Liver (tissue), 3 donors: ENCODE measurements at regions not wholly inside any gene's neighbourhood (a gene's known extent, or its start where the extent isn't known, plus 50 kb on each side); places are given as distances from the start of the nearest gene placed in this dataset.

Experiments
- ATF3 ChIP-seq: IDR thresholded peaks from 2 replicates; pipeline ENCODE4 v1.6.1; 2016; ENCODE audit warnings: antibody characterized with exemption
- CTCF ChIP-seq: fragments of 150-350 bp; IDR thresholded peaks from 2 replicates; pipeline ENCODE4 v1.5.1; 2017; ENCODE audit warnings: improper control_type of control experiment, low read depth, low read length; ENCODE audit not compliant: missing input control
- EGR1 ChIP-seq, 2 donors: IDR thresholded peaks; 2 replicates each; pipeline ENCODE4 v1.6.1; 2016 to 2018; ENCODE audit warnings: antibody characterized with exemption in 2 of 2, low read depth in 2 of 2
- FOXA1 ChIP-seq: IDR thresholded peaks from 2 replicates; pipeline ENCODE4 v1.6.1; 2016; ENCODE audit warnings: antibody characterized with exemption
- GABPA ChIP-seq, 2 donors: IDR thresholded peaks in 1 of 2; conservative IDR thresholded peaks in 1 of 2; 2 replicates each; pipeline ENCODE4 v1.6.1; 2016; ENCODE audit warnings: antibody characterized with exemption in 2 of 2, mild to moderate bottlenecking in 1 of 2, moderate library complexity in 1 of 2
- HNF4A ChIP-seq, 2 donors: conservative IDR thresholded peaks; 2 replicates each; pipeline ENCODE4 v1.6.1; 2016; ENCODE audit warnings: antibody characterized with exemption in 2 of 2, mild to moderate bottlenecking in 2 of 2
- HNF4G ChIP-seq: IDR thresholded peaks from 2 replicates; pipeline ENCODE4 v1.6.1; 2016; ENCODE audit warnings: antibody characterized with exemption
- RAD21 ChIP-seq, 2 donors: IDR thresholded peaks; 2 replicates each; pipeline ENCODE4 v1.6.1; 2016; ENCODE audit warnings: antibody characterized with exemption in 2 of 2, mild to moderate bottlenecking in 2 of 2
- REST ChIP-seq: IDR thresholded peaks from 2 replicates; pipeline ENCODE4 v1.6.1; 2016; ENCODE audit warnings: antibody characterized with exemption, mild to moderate bottlenecking
- SP1 ChIP-seq: IDR thresholded peaks from 2 replicates; pipeline ENCODE4 v1.6.1; 2018; ENCODE audit warnings: antibody characterized with exemption, mild to moderate bottlenecking
- TAF1 ChIP-seq: conservative IDR thresholded peaks from 2 replicates; pipeline ENCODE4 v1.6.1; 2016; ENCODE audit warnings: antibody characterized with exemption, mild to moderate bottlenecking
- YY1 ChIP-seq: IDR thresholded peaks from 2 replicates; pipeline ENCODE4 v1.6.1; 2016; ENCODE audit warnings: antibody characterized with exemption, mild to moderate bottlenecking
- ZBTB33 ChIP-seq: IDR thresholded peaks from 2 replicates; pipeline ENCODE4 v1.6.1; 2016; ENCODE audit warnings: antibody characterized with exemption
- TF ChIP-seq, protein P1 (sequence below): IDR thresholded peaks from 2 replicates; pipeline ENCODE4 v1.6.1; 2016; ENCODE audit warnings: antibody characterized with exemption
- donor health status: healthy.
- donor health status: healthy.

DNA sequence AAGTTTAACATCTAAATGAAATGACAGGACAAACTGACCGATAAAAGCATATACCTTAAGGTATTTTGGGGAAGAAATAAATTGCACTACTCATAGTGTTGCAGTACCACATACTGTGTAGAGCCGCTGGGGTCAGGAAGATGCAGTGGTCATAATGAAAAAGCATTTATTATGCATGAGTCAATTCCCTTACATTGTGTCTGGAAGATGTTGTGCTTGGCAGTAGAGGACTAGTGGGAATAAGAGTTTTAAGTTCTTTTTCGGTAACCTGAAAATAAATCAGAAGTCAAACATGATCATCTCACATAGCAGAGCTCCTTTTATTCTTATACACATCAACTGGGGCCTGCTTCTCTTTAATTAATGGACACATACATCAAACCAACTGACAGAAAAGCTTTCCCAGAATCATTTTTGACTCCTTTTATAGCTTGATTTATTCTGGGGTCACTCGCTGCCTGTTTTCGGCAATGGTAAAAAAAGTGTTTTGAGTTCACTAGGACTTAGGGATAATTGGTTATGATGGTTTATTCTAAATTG lies 262.5 kb upstream of the CHD1 start:
- no peak for TF ChIP-seq RAD21 (IDR thresholded peaks at IDR 0.05)
- no peak for TF ChIP-seq GABPA (IDR thresholded peaks at IDR 0.05 in 1 of 2, conservative IDR thresholded peaks at IDR 0.05 in 1 of 2)
- TF ChIP-seq EGR1 (IDR thresholded peaks at IDR 0.05; ENCODE audit: low read depth in 2 of 2) = no peak
- TF ChIP-seq FOXA1 = no peak
- TF ChIP-seq CTCF = no peak
- no peak for TF ChIP-seq YY1
- TF ChIP-seq REST = no peak
- no peak for TF ChIP-seq ZBTB33
- no peak for TF ChIP-seq ATF3
- TF ChIP-seq, protein P1, sequence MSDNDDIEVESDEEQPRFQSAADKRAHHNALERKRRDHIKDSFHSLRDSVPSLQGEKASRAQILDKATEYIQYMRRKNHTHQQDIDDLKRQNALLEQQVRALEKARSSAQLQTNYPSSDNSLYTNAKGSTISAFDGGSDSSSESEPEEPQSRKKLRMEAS = no peak
- TF ChIP-seq TAF1 = no peak
- no peak for TF ChIP-seq SP1
- TF ChIP-seq HNF4G = no peak
- TF ChIP-seq HNF4A (conservative IDR thresholded peaks at IDR 0.05) = no peak
